HG03139 (cell line): ENCODE measurements at regions not wholly inside any gene's neighbourhood (a gene's known extent, or its start where the extent isn't known, plus 50 kb on each side); places are given as distances from the start of the nearest gene placed in this dataset.

Experiments
- ATAC-seq: cut with Tn5 transposase; IDR thresholded peaks from one replicate; pipeline ENCODE4 v1.9.1; 2021; ENCODE audit not compliant: unreplicated experiment

DNA sequence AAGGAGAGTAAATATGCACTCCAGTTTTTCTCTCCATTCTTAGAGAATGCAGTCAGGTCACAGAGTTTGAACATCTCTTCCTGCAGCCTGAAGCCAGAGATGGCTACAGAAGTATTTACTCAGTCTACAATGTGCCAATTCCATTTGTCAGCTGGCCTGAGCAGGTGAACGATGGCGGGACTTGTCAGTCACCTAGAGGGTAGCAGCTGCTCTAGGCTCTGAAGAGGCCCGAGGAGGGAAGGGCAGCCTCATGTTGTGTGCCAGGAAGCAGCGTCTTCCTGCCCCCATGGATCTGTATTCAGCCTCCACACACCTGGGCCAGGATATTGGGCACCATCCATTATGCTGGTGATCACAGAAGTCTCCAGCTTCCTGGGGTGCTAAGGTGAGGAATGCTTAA, 316.7 kb upstream of the CHAC2 start:
- ATAC-seq: no peak

DNA sequence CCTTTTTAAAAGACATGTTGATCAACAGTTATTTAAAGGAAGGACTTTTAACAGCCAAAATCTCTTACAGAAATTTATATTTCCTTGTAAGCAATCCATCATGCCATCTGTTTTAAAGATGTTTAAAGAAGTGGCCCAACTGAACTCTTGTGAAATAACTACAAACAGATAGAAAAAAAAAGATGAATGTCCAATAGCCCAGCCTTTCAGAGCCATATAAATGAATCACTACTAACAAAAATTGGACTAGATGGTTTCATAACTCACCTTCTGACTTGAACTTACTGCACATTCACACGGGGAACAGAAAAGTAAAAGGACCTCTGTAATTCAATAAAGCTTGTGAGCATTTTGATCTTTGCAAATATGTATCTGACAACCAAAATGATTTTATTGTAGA, 319.0 kb upstream of the CHAC2 start:
- ATAC-seq: no peak

- no peak for ATAC-seq
Observed at GRCh38 chr2:53448086-53448485, 319.5 kb upstream of the CHAC2 start.

- no peak for ATAC-seq
Observed at GRCh38 chr2:53445383-53446070, 322.1 kb upstream of the CHAC2 start.

DNA sequence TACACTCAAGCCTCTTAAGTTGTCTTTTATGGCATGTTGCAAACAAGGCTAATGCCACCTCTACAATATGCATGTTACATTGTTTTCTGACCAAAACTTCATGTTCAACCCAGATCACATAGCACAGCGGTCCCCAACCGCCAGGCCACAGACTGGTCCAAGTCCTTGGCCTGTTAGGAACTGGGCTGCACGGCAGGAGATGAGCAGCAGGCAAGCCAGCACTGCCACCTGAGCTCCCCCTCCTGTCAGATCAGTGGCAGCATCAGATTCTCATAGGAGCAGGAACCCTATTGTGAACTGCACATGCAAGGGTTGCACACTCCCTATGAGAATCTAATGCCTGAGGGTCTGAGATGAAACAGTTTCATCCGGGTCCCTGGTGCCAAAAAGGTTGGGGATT, 324.8 kb upstream of the CHAC2 start:
- ATAC-seq: no peak

GRCh38 chr2:53442093-53442492, 325.5 kb upstream of the CHAC2 start:
- ATAC-seq: no peak

- ATAC-seq: no peak
Observed at GRCh38 chr2:53438692-53439091, 328.9 kb upstream of the CHAC2 start.

GRCh38 chr2:53438100-53438499, 329.5 kb upstream of the CHAC2 start:
- ATAC-seq: no peak

DNA sequence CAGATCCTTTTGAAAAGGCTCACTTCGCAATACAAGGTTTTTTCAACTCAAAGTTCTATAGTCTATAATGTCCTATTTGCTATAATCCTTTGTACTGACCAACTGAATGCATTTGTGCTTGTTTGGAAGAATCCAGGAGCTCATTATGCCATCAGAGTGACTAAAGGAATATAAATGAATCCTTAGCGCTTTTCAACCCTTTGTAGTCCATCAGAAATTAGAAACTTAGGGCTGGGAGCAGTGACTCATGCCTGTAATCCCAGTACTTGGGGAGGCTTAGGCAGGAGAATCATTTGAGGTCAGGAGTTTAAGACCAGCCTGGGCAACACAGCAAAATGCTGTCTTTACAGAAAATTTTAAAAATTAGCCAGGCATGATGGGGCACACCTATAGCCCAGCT, 330.2 kb upstream of the CHAC2 start:
- no peak for ATAC-seq

DNA sequence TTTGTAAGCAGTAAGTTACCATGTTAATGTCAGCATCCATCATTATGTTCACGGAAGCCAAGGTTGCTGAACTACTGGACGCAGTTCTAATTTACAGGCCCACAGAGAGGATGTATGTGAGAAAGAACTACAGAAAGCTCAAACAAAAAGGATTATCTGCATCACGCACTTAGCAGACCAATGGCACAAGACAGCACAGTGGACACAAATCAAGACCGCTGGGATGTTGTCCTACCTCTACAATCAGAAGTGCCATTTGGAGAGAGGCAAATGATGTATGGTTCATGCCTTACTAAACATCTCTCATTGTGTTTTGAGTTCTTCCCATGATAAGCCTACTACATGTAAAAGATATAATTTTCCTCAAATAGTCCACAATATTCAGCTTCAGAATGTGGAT, 330.7 kb upstream of the CHAC2 start:
- ATAC-seq: no peak

DNA sequence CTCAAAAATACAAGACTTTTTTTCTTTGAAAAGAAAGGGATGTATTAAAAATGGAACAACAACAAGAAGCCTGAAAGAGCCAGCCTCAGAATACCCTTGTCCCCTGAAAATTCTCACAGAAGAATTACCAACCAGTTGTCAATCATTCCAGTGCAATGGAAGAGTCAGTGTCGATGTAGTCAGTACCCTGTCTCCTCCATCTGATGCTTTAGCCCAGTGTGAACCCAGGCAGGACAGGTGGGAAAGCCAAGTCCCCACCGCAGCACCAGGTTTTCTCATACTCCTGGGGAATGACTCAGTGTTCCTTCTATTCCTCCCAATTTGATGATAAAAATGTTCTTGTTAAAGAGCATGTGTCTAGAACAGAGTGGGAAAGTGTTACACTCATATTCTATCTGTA, 332.0 kb upstream of the CHAC2 start:
- ATAC-seq: no peak

GRCh38 chr2:53434466-53434865, 333.1 kb upstream of the CHAC2 start:
- ATAC-seq: no peak

DNA sequence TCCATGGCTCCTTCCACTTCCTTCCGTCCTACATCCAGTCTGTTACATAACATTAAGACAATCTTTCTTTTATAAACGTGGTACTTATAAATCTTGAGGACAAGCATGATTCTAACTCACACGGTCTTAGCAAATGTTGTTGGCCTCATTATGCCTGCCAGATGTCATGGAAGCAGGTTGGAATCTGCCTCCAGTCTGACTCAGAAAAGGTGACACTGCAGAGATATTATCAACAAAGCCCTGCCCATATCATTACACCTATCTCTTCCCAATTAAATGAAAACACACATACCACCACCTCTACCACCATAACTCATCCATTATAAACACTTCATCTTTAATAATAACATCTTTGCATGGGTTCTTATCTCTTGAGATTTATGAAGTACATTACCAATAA, 334.7 kb upstream of the CHAC2 start:
- no peak for ATAC-seq

DNA sequence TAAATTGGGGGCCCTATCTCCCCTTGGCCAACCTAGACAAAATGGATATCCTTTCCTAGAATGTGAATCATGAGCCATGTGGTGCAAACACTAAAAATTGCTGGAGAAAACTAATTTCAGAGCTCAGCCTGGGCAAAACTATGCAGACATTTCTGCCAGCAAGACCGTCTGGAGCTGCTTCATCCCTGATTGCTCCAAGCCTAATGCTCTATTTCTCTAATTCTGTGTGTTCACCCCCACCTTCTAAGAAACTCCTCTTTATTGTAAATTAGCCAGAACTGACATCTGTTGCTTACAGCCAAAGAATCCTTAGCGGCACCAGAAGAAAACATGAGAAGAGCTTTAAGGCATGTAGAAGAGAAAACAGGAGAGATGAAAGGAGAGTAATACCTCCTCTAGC, 337.7 kb upstream of the CHAC2 start:
- no peak for ATAC-seq

DNA sequence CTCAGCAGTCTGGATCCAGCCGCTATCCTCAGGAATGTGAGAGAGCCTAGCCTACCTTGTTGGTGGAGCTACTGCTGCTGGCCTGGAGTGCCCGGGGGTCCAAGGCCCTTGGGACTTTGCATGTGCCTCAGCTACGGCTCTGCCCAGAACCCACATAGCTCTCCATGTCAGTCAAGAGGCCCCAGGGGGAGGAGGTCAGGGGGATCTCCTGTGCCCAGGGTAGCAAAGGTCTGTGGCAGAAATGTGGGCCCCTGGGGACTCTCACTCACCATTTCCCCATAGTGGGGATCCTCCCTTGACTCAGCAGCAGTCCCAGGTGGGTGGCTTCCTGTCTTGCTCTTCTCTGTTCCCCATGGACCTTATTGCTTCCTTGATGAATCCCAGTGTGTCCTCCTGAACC, 342.7 kb upstream of the CHAC2 start:
- ATAC-seq: no peak

DNA sequence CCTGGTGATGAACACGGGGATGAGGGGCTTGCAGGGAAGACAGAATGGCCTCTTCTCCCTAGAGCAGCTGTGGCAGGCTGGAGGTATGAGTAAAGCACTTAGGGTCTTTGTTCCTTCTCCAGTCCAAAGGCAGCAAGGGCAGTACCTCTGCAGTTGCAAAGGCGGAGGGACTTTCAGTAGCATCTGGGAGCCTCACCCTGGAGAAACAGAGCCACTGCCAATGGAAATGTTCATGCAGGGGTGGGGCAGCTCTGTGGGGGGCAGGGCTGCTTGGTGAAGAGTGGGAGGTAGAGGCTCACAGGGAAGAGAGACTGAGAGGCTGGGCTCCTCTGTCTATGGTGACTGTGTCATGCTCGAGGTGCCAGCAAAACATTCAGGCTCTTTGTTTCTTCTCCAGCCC, 344.1 kb upstream of the CHAC2 start:
- ATAC-seq: no peak

DNA sequence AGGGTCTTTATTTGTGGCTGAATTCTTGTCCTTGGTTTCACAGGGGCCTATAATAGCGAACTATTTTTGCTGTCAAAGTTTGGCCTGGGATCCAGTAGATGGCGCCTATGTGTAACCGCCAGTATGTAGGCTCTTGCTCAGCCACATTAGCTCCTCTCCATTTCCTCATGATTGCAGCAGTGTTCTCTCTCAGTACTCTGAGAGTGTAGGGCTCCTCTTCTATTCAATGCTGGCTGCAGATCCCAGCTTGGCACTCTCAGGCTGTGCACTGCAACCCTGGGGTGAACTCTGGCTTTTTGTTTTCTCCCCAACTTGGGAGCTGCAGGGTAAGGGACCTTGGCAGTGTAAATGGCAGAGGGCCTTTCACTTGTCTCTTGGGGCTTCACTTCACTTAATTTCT, 344.6 kb upstream of the CHAC2 start:
- ATAC-seq: peak; percentile 80

DNA sequence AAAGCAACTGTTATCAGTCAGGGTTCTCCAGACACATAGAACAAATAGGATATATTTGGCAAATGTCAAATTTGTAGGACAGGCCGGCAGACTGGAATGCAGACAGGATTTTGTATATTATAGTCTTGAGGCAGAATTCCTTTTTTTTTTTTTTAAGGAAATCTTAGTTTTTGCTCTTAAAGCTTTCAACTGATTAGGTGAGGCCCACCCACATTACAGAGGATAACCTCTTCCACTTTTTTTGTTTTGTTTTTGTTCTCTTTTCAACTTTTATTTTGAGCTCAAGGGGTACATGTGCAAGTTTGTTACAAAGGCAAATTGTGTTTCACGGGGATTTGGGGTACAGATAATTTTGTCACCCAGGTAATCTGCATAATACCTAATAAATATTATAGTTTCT, 350.2 kb upstream of the CHAC2 start:
- ATAC-seq: no peak

- ATAC-seq: no peak
Observed at GRCh38 chr2:53407363-53408080, 360.1 kb upstream of the CHAC2 start.

- ATAC-seq: no peak
Observed at GRCh38 chr2:53403792-53404413, 363.7 kb upstream of the CHAC2 start.

DNA sequence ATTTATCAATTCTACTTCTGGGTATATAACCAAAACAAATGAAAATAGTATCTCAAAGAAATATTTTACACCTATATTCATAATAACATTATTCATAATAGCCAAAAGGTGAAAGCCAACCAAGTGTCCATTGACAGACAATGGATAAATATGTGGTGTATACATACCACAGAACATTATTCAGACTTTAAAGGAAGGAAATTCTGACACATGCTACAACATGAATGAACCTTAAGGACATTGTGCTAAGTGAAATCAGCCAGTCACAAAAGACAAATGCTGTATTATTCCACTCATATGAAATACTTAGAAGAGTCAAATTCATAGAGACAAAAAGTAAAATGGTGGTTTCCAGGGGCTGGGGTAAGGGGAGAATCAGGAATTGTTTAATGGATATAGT, 370.5 kb upstream of the CHAC2 start:
- ATAC-seq: no peak

DNA sequence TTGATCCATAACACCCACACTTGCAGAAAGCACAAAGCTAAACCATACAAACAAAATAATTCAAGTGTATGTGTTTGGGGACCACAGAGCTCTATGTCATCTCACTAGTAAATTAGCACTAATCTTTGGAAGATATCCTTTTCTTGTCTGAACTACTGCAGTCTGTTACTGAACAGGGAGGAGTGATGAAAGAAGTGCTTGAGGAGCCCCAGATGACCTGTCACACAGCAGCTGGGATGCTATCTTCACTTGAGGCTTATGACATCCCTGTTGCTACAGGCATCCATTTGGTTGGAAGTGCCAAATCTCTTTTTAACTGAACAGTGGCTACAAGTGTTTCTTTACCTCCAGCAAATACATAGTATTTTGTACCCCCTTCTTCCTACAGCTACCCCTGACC, 386.3 kb upstream of the CHAC2 start:
- no peak for ATAC-seq
